CD4-positive, alpha-beta memory T cell (primary cell): ENCODE measurements at regions not wholly inside any gene's neighbourhood (a gene's known extent, or its start where the extent isn't known, plus 50 kb on each side); places are given as distances from the start of the nearest gene placed in this dataset.
"Not testable (repeated sequence)": the region's sequence is repeated elsewhere in the genome, so short reads cannot be mapped to it uniquely, and the experiment has no call there.

Source experiments
- CTCF ChIA-PET: fragments of 350-600 bp; sonication (Branson Sonifier 250); formaldehyde crosslinking; loops from one replicate; lab custom pipeline; 2021; ENCODE audit warnings: inconsistent platforms; ENCODE audit not compliant: partially characterized antibody; lab: Charles Lee
- POLR2A ChIA-PET: fragments of 350-600 bp; sonication (Branson Sonifier 250); formaldehyde crosslinking; loops from one replicate; lab custom pipeline; 2021; ENCODE audit not compliant: partially characterized antibody; lab: Charles Lee
- DNase-seq, 5 donors: peaks; one replicate each; pipeline versions ENCODE4 v3.0.0 to v3.0.0-alpha.2; 2020 to 2022; ENCODE audit warnings: mixed read lengths in 1 of 5
- H3K27ac ChIP-seq: one replicate; pipeline ENCODE4 v1.7.0; 2013; ENCODE audit warnings: low read depth, low read length
- H3K27me3 ChIP-seq: 2 replicates; pipeline ENCODE4 v1.7.0; 2013; ENCODE audit warnings: mild to moderate bottlenecking, low read length, moderate library complexity; ENCODE audit not compliant: insufficient read depth
- H3K36me3 ChIP-seq: 2 replicates; pipeline ENCODE4 v1.7.0; 2013; ENCODE audit warnings: mild to moderate bottlenecking, low read length, moderate library complexity; ENCODE audit not compliant: insufficient read depth
- H3K4me1 ChIP-seq: 2 replicates; pipeline ENCODE4 v1.7.0; 2013; ENCODE audit warnings: mild to moderate bottlenecking, low read length, moderate library complexity; ENCODE audit not compliant: insufficient read depth
- H3K4me3 ChIP-seq, 2 donors: one replicate each; pipeline ENCODE4 v1.7.0; 2013; ENCODE audit warnings: low read length in 2 of 2, mild to moderate bottlenecking in 1 of 2
- H3K9me3 ChIP-seq, 2 donors: one replicate each; pipeline ENCODE4 v1.7.0; 2013; ENCODE audit warnings: low read length in 2 of 2, control low read depth in 1 of 2; ENCODE audit not compliant: control insufficient read depth in 1 of 2
- H3K27ac Mint-ChIP-seq, 7 donors: one replicate each; pipeline ENCODE4 v1.8.0; 2020 to 2021; ENCODE audit warnings: mixed read lengths in 7 of 7, mild to moderate bottlenecking in 6 of 7, inconsistent platforms in 3 of 7, moderate library complexity in 3 of 7
- H3K27me3 Mint-ChIP-seq, 2 donors: one replicate each; pipeline ENCODE4 v1.8.0; 2020 to 2021; ENCODE audit warnings: mixed read lengths in 2 of 2
- H3K36me3 Mint-ChIP-seq, 2 donors: one replicate each; pipeline ENCODE4 v1.8.0; 2020 to 2021; ENCODE audit warnings: mixed read lengths in 2 of 2, inconsistent platforms in 1 of 2, mild to moderate bottlenecking in 1 of 2
- H3K4me1 Mint-ChIP-seq, 4 donors: one replicate each; pipeline ENCODE4 v1.8.0; 2020 to 2021; ENCODE audit warnings: mixed read lengths in 4 of 4, mild to moderate bottlenecking in 1 of 4
- H3K4me3 Mint-ChIP-seq, 8 donors: one replicate each; pipeline ENCODE4 v1.8.0; 2020 to 2021; ENCODE audit warnings: mixed read lengths in 8 of 8, mild to moderate bottlenecking in 7 of 8, moderate library complexity in 6 of 8, inconsistent platforms in 3 of 8
- H3K9me3 Mint-ChIP-seq, 8 donors: one replicate each; pipeline ENCODE4 v1.8.0; 2020 to 2021; ENCODE audit warnings: mixed read lengths in 8 of 8, mild to moderate bottlenecking in 5 of 8, inconsistent platforms in 3 of 8, moderate library complexity in 1 of 8
- intact Hi-C: fragments of 100-400 bp; cut with micrococcal nuclease; formaldehyde crosslinking; loops from one replicate; pipeline ENCODE4 v1.15.1; 2023

GRCh38 chr1:238326479-238326878, 435.8 kb upstream of the ZP4 start:
- CTCF ChIA-PET, H3K27me3 ChIP-seq, intact Hi-C loops, H3K27ac ChIP-seq, H3K4me3 Mint-ChIP-seq, H3K36me3 ChIP-seq, H3K4me1 Mint-ChIP-seq, H3K4me1 ChIP-seq, H3K27ac Mint-ChIP-seq, DNase-seq, POLR2A ChIA-PET, H3K36me3 Mint-ChIP-seq, H3K9me3 ChIP-seq, H3K4me3 ChIP-seq, H3K27me3 Mint-ChIP-seq: not testable (repeated sequence)
- H3K9me3 Mint-ChIP-seq, result peaks cover 5 to 19% (median 12%) of the 10 kb centered on the region in 8 donors

GRCh38 chr1:238324211-238324864, 433.6 kb upstream of the ZP4 start:
- Histone ChIP-seq H3K4me1 (no peaks in the 10 kb centered on the region), H3K9me3 (no peaks in the 10 kb centered on the region), H3K36me3 (no peaks in the 10 kb centered on the region), H3K27ac (no peak overlapping the region), H3K4me3 (no peak overlapping the region), H3K27me3 (no peaks in the 10 kb centered on the region)
- Mint-ChIP-seq H3K27ac (no peak overlapping the region), H3K4me3 (no peak overlapping the region), H3K36me3 (no peaks in the 10 kb centered on the region), H3K9me3 (peaks cover 0 to 22% (median 9%) of the 10 kb centered on the region in 8 donors), H3K27me3 (no peaks in the 10 kb centered on the region), H3K4me1 (peaks cover 0 to 2% (median 0%) of the 10 kb centered on the region in 4 donors)
- CTCF ChIA-PET, result no interaction called here
- DNase-seq, result no peak
- POLR2A ChIA-PET, result no interaction called here
- intact Hi-C loops, result no loop called here

GRCh38 chr1:238323490-238323889, 432.8 kb upstream of the ZP4 start:
- no peak for DNase-seq
- H3K4me3 ChIP-seq, result no peak overlapping the region
- no peaks in the 10 kb centered on the region for H3K9me3 ChIP-seq
- H3K27ac ChIP-seq, result no peak overlapping the region
- peaks cover 0 to 22% (median 10%) of the 10 kb centered on the region in 8 donors for H3K9me3 Mint-ChIP-seq
- CTCF ChIA-PET, result no interaction called here
- no peaks in the 10 kb centered on the region for H3K36me3 Mint-ChIP-seq
- H3K27ac Mint-ChIP-seq, result no peak overlapping the region
- no peaks in the 10 kb centered on the region for H3K27me3 ChIP-seq
- H3K36me3 ChIP-seq, result no peaks in the 10 kb centered on the region
- POLR2A ChIA-PET, result no interaction called here
- peaks cover 0 to 2% (median 0%) of the 10 kb centered on the region in 4 donors for H3K4me1 Mint-ChIP-seq
- no peaks in the 10 kb centered on the region for H3K27me3 Mint-ChIP-seq
- intact Hi-C loops, result no loop called here
- no peaks in the 10 kb centered on the region for H3K4me1 ChIP-seq
- H3K4me3 Mint-ChIP-seq, result no peak overlapping the region

- no peak overlapping the region for H3K27ac Mint-ChIP-seq
- H3K36me3 Mint-ChIP-seq, result no peaks in the 10 kb centered on the region
- H3K36me3 ChIP-seq, result no peaks in the 10 kb centered on the region
- no peaks in the 10 kb centered on the region for H3K4me1 Mint-ChIP-seq
- H3K27me3 Mint-ChIP-seq, result no peaks in the 10 kb centered on the region
- ChIA-PET CTCF (no interaction called here), POLR2A (no interaction called here)
- H3K9me3 Mint-ChIP-seq, result peaks cover 0 to 12% (median 4%) of the 10 kb centered on the region in 8 donors
- H3K4me1 ChIP-seq, result no peaks in the 10 kb centered on the region
- DNase-seq, result no peak
- no peak overlapping the region for H3K27ac ChIP-seq
- no peaks in the 10 kb centered on the region for H3K27me3 ChIP-seq
- no peak overlapping the region for H3K4me3 ChIP-seq
- no peaks in the 10 kb centered on the region for H3K9me3 ChIP-seq
- no peak overlapping the region for H3K4me3 Mint-ChIP-seq
- intact Hi-C loops, result no loop called here
Measured at GRCh38 chr1:238319957-238320356, 429.2 kb upstream of the ZP4 start.

GRCh38 chr1:238318294-238319110, 427.8 kb upstream of the ZP4 start:
- no peak for DNase-seq
- POLR2A ChIA-PET, result no interaction called here
- Mint-ChIP-seq H3K4me3 (no peak overlapping the region), H3K4me1 (no peaks in the 10 kb centered on the region), H3K27ac (no peak overlapping the region), H3K9me3 (peaks cover 0 to 8% (median 6%) of the 10 kb centered on the region in 8 donors), H3K36me3 (no peaks in the 10 kb centered on the region), H3K27me3 (no peaks in the 10 kb centered on the region)
- CTCF ChIA-PET, result no interaction called here
- Histone ChIP-seq H3K36me3 (no peaks in the 10 kb centered on the region), H3K9me3 (no peaks in the 10 kb centered on the region), H3K27ac (no peak overlapping the region), H3K27me3 (no peaks in the 10 kb centered on the region), H3K4me3 (no peak overlapping the region), H3K4me1 (no peaks in the 10 kb centered on the region)
- intact Hi-C loops, result no loop called here

- CTCF ChIA-PET, result no interaction called here
- H3K36me3 ChIP-seq, result no peaks in the 10 kb centered on the region
Measured at GRCh38 chr1:238312969-238313368, 422.2 kb upstream of the ZP4 start.

GRCh38 chr1:238306411-238306810, 415.7 kb upstream of the ZP4 start:
- no peaks in the 10 kb centered on the region for H3K4me1 ChIP-seq
- H3K9me3 ChIP-seq, result no peaks in the 10 kb centered on the region
- Mint-ChIP-seq H3K27ac (no peak overlapping the region), H3K27me3 (no peaks in the 10 kb centered on the region), H3K4me3 (no peak overlapping the region), H3K4me1 (no peaks in the 10 kb centered on the region), H3K9me3 (peaks cover 0 to 9% (median 4%) of the 10 kb centered on the region in 8 donors), H3K36me3 (no peaks in the 10 kb centered on the region)
- ChIA-PET POLR2A (no interaction called here), CTCF (no interaction called here)
- H3K36me3 ChIP-seq, result no peaks in the 10 kb centered on the region
- no peak for DNase-seq
- intact Hi-C loops, result no loop called here
- H3K27me3 ChIP-seq, result no peaks in the 10 kb centered on the region
- no peak overlapping the region for H3K27ac ChIP-seq
- no peak overlapping the region for H3K4me3 ChIP-seq

More at GRCh38 chr1:238312969-238313368, 422.2 kb upstream of the ZP4 start:
- Mint-ChIP-seq H3K36me3 (no peaks in the 10 kb centered on the region), H3K4me3 (no peak overlapping the region), H3K27me3 (no peaks in the 10 kb centered on the region), H3K9me3 (peaks cover 0 to 10% (median 3%) of the 10 kb centered on the region in 8 donors), H3K4me1 (no peaks in the 10 kb centered on the region), H3K27ac (no peak overlapping the region)
- no peak for DNase-seq
- Histone ChIP-seq H3K4me3 (no peak overlapping the region), H3K9me3 (no peaks in the 10 kb centered on the region), H3K27ac (no peak overlapping the region), H3K27me3 (no peaks in the 10 kb centered on the region), H3K4me1 (no peaks in the 10 kb centered on the region)
- POLR2A ChIA-PET, result no interaction called here
- intact Hi-C loops, result no loop called here
